SK-N-SH (cell line): ENCODE measurements at regions not wholly inside any gene's neighbourhood (a gene's known extent, or its start where the extent isn't known, plus 50 kb on each side); places are given as distances from the start of the nearest gene placed in this dataset.

Experiments
- CTCF ChIA-PET: fragments of 300-600, 350-600 bp; formaldehyde crosslinking; extraction: SDS; loops from one replicate; lab custom pipeline; 2021; lab: Yijun Ruan, JAX
- POLR2A ChIA-PET: fragments of 350-600 bp; sonication (Branson Sonifier 250); formaldehyde crosslinking; extraction: SDS; loops from one replicate; lab custom pipeline; 2020; ENCODE audit warnings: antibody characterized with exemption, inconsistent platforms; lab: Yijun Ruan, JAX
- DNase-seq: peaks from one replicate; pipeline ENCODE4 v3.0.0; 2012
- H2AFZ ChIP-seq: fragments of 200-600 bp; sonication (generic); 2 replicates; pipeline ENCODE4 v1.8.1; 2016; ENCODE audit warnings: antibody characterized with exemption, mild to moderate bottlenecking, low read depth
- H3F3A ChIP-seq: fragments of 200-600 bp; sonication (generic); replicated peaks from 2 replicates; pipeline ENCODE3; 2016; ENCODE audit warnings: antibody characterized with exemption, mild to moderate bottlenecking; ENCODE audit not compliant: insufficient read depth
- H3K27ac ChIP-seq, 2 experiments: fragments of 200-500 bp in 1 of 2; fragments of 200-600 bp in 1 of 2; sonication (Bioruptor generic) in 1 of 2; sonication (generic), shearing (Covaris generic) in 1 of 2; 2 replicates each; pipeline versions ENCODE4 v1.5.1 to v1.6.1; 2014 to 2016; ENCODE audit warnings: low read depth in 2 of 2, inconsistent platforms in 1 of 2, low read length in 1 of 2, mild to moderate bottlenecking in 1 of 2, mixed read lengths in 1 of 2
- H3K27me3 ChIP-seq: fragments of 200-600 bp; sonication (generic), shearing (Covaris generic); 2 replicates; pipeline ENCODE4 v1.6.1; 2016; ENCODE audit warnings: mixed run types; ENCODE audit not compliant: insufficient read depth
- H3K36me3 ChIP-seq, 2 experiments: fragments of 200-500 bp in 1 of 2; fragments of 200-600 bp in 1 of 2; sonication (Bioruptor generic) in 1 of 2; sonication (generic) in 1 of 2; replicated peaks in 1 of 2; 2 replicates each; pipeline versions ENCODE3 to v1.5.1; 2014 to 2016; ENCODE audit warnings: low read length in 1 of 2, mild to moderate bottlenecking in 1 of 2; ENCODE audit not compliant: insufficient read depth in 2 of 2, control insufficient read depth in 1 of 2
- H3K4me1 ChIP-seq, 2 experiments: fragments of 200-500 bp in 1 of 2; fragments of 200-600 bp in 1 of 2; sonication (Bioruptor generic) in 1 of 2; sonication (generic), shearing (Covaris generic) in 1 of 2; 2 replicates each; pipeline versions ENCODE4 v1.5.1 to v1.6.1; 2014 to 2016; ENCODE audit warnings: low read depth in 1 of 2, low read length in 1 of 2, mixed run types in 1 of 2; ENCODE audit not compliant: insufficient read depth in 2 of 2, control insufficient read depth in 1 of 2
- H3K4me2 ChIP-seq: fragments of 200-600 bp; sonication (generic), shearing (Covaris generic); 2 replicates; pipeline ENCODE4 v1.6.1; 2017; ENCODE audit warnings: mixed run types
- H3K4me3 ChIP-seq, 2 experiments: fragments of 200-500 bp in 1 of 2; fragments of 200-600 bp in 1 of 2; sonication (Bioruptor generic) in 1 of 2; sonication (generic), shearing (Covaris generic) in 1 of 2; 2 replicates each; pipeline versions ENCODE4 v1.5.1 to v1.8.1; 2014 to 2016; ENCODE audit warnings: low read depth in 2 of 2, inconsistent platforms in 1 of 2, low read length in 1 of 2, mild to moderate bottlenecking in 1 of 2, mixed read lengths in 1 of 2, moderate library complexity in 1 of 2
- H3K79me2 ChIP-seq: fragments of 200-600 bp; sonication (generic); 2 replicates; pipeline ENCODE4 v1.8.1; 2017; ENCODE audit warnings: mild to moderate bottlenecking; ENCODE audit not compliant: insufficient read depth
- H3K9ac ChIP-seq: fragments of 200-600 bp; sonication (generic); 2 replicates; pipeline ENCODE4 v1.6.1; 2017; ENCODE audit warnings: mixed run types
- H3K9me2 ChIP-seq: fragments of 200-600 bp; sonication (generic); 2 replicates; pipeline ENCODE4 v1.6.1; 2017; ENCODE audit warnings: mixed run types
- H3K9me3 ChIP-seq: fragments of 200-600 bp; sonication (generic); 2 replicates; pipeline ENCODE4 v1.6.1; 2017; ENCODE audit warnings: mixed run types, mild to moderate bottlenecking, moderate library complexity
- H4K20me1 ChIP-seq: fragments of 200-600 bp; sonication (generic); 2 replicates; pipeline ENCODE4 v1.6.1; 2017; ENCODE audit warnings: mild to moderate bottlenecking, mixed run types; ENCODE audit not compliant: insufficient read depth
- CTCF ChIP-seq: fragments of 200-600 bp; sonication (generic); IDR thresholded peaks from 2 replicates; pipeline ENCODE4 v1.6.1; 2017; ENCODE audit warnings: antibody characterized with exemption, mild to moderate bottlenecking, moderate library complexity
- FOXM1 ChIP-seq: IDR thresholded peaks from 2 replicates; pipeline ENCODE4 v1.4.0; 2012; ENCODE audit warnings: low read depth, mild to moderate bottlenecking
- GATA2 ChIP-seq: sonication (generic); formaldehyde crosslinking; IDR thresholded peaks from 2 replicates; pipeline ENCODE4 v1.5.0; 2020; ENCODE audit warnings: mild to moderate bottlenecking, missing genetic modification reagents
- IRF3 ChIP-seq: fragments of 150-350 bp; IDR thresholded peaks from 2 replicates; pipeline ENCODE4 v1.6.1; 2016; ENCODE audit warnings: mild to moderate bottlenecking, low read depth, low read length
- NFIC ChIP-seq: IDR thresholded peaks from 2 replicates; pipeline ENCODE4 v1.4.0; 2012; ENCODE audit warnings: borderline replicate concordance
- REST ChIP-seq: IDR thresholded peaks from 2 replicates; pipeline ENCODE4 v1.6.1; 2012; ENCODE audit warnings: mild to moderate bottlenecking, low read depth, low read length, moderate library complexity
- RXRA ChIP-seq: IDR thresholded peaks from 2 replicates; pipeline ENCODE4 v1.4.0; 2012; ENCODE audit warnings: low read depth, mild to moderate bottlenecking, borderline replicate concordance
- ZBTB33 ChIP-seq: IDR thresholded peaks from 2 replicates; pipeline ENCODE4 v1.4.0; 2012; ENCODE audit warnings: low read depth, borderline replicate concordance
- WGBS: methylation state at CpG from one replicate; pipeline ENCODE4 v1.1.6; 2017; ENCODE audit warnings: low lambda C conversion rate; 5-methylcytosine and 5-hydroxymethylcytosine counted together

GRCh38 chr1:38505944-38506343, 353.6 kb downstream of the RRAGC start:
- peaks cover 29% of the 10 kb centered on the region; the same call in 1 of the 2 replicates for H3K27me3 ChIP-seq
- no peaks in the 10 kb centered on the region for H4K20me1 ChIP-seq
- H3K9ac ChIP-seq: no peak overlapping the region
- H3K9me3 ChIP-seq: no peaks in the 10 kb centered on the region
- no peak overlapping the region for H2AFZ ChIP-seq
- no peak overlapping the region for H3K27ac ChIP-seq
- no peak for DNase-seq
- TF ChIP-seq ZBTB33 (no peak), NFIC (no peak), GATA2 (no peak), FOXM1 (no peak), CTCF (no peak), REST (no peak), IRF3 (no peak), RXRA (no peak)
- H3K4me1 ChIP-seq: peaks cover 0 to 6% of the 10 kb centered on the region in 2 experiments; a peak in 1 of 4 replicates
- H3K4me2 ChIP-seq: no peak overlapping the region
- H3K79me2 ChIP-seq: no peaks in the 10 kb centered on the region
- no peaks in the 10 kb centered on the region for H3F3A ChIP-seq
- ChIA-PET CTCF (no interaction called here), POLR2A (no interaction called here)
- H3K36me3 ChIP-seq: no peaks in the 10 kb centered on the region
- no peaks in the 10 kb centered on the region for H3K9me2 ChIP-seq
- WGBS: under 1% methylated on average over 8 of the region's 8 CpGs
- no peak overlapping the region for H3K4me3 ChIP-seq
